ENCODE measurements at regions not wholly inside any gene's neighbourhood (a gene's known extent, or its start where the extent isn't known, plus 50 kb on each side); places are given as distances from the start of the nearest gene placed in this dataset.

GRCh38 chr5:117195076-117195475, 620.5 kb upstream of the SEMA6A start:
- no peak for DNase-seq
- no peaks in the 10 kb centered on the region for H3K9me3 ChIP-seq (ENCODE audit: insufficient read depth, low read depth)
- no peak overlapping the region for H3K27ac ChIP-seq
- H3K79me2 ChIP-seq (ENCODE audit: low read depth) = no peaks in the 10 kb centered on the region
- H3K36me3 ChIP-seq (ENCODE audit: low read depth) = no peaks in the 10 kb centered on the region
- intact Hi-C loops (cut with micrococcal nuclease; ENCODE audit: unreplicated experiment) = no loop called here
- no peak overlapping the region for H3K4me2 ChIP-seq
- H3K9me2 ChIP-seq (ENCODE audit: insufficient read depth) = no peaks in the 10 kb centered on the region
- no peaks in the 10 kb centered on the region for H3K4me1 ChIP-seq (replicated peaks; ENCODE audit: insufficient read depth)
- POLR2A ChIA-PET (ENCODE audit: unreplicated experiment) = no interaction called here
- H4K20me1 ChIP-seq (ENCODE audit: insufficient read depth) = no peaks in the 10 kb centered on the region
- H3F3A ChIP-seq (ENCODE audit: insufficient read depth, low read depth) = no peaks in the 10 kb centered on the region
- CTCF ChIA-PET = no interaction called here
- H3K27me3 ChIP-seq (ENCODE audit: insufficient read depth, low read depth) = no peaks in the 10 kb centered on the region
- H3K4me3 ChIP-seq = no peak overlapping the region
- no TSS peak for BruUV-seq (replicated peaks)
- no peak for TF ChIP-seq CTCF (conservative IDR thresholded peaks at IDR 0.05)
- TF ChIP-seq EZH2 (IDR thresholded peaks at IDR 0.05; ENCODE audit: low read depth) = no peak
- H2AFZ ChIP-seq = no peak overlapping the region

- no peak for TF ChIP-seq CTCF (conservative IDR thresholded peaks at IDR 0.05)
- TF ChIP-seq EZH2 (IDR thresholded peaks at IDR 0.05; ENCODE audit: low read depth) = no peak
- ChIA-PET POLR2A (ENCODE audit: unreplicated experiment) (no interaction called here), CTCF (no interaction called here)
- Histone ChIP-seq H3K9me2 (ENCODE audit: insufficient read depth) (no peaks in the 10 kb centered on the region), H3K79me2 (ENCODE audit: low read depth) (no peaks in the 10 kb centered on the region), H3K27ac (no peak overlapping the region), H3F3A (ENCODE audit: insufficient read depth, low read depth) (no peaks in the 10 kb centered on the region), H3K9me3 (ENCODE audit: insufficient read depth, low read depth) (no peaks in the 10 kb centered on the region), H3K36me3 (ENCODE audit: low read depth) (no peaks in the 10 kb centered on the region), H2AFZ (no peak overlapping the region), H3K4me3 (no peak overlapping the region), H4K20me1 (ENCODE audit: insufficient read depth) (no peaks in the 10 kb centered on the region), H3K4me1 (replicated peaks; ENCODE audit: insufficient read depth) (no peaks in the 10 kb centered on the region), H3K4me2 (no peak overlapping the region), H3K27me3 (ENCODE audit: insufficient read depth, low read depth) (no peaks in the 10 kb centered on the region)
- no TSS peak for BruUV-seq (replicated peaks)
- intact Hi-C loops (cut with micrococcal nuclease; ENCODE audit: unreplicated experiment) = no loop called here
- DNase-seq = no peak
Measured at GRCh38 chr5:117191251-117191650, 616.6 kb upstream of the SEMA6A start.

GRCh38 chr5:117189784-117190183, 615.2 kb upstream of the SEMA6A start:
- Histone ChIP-seq H3K4me1 (replicated peaks; ENCODE audit: insufficient read depth) (no peaks in the 10 kb centered on the region), H3F3A (ENCODE audit: insufficient read depth, low read depth) (no peaks in the 10 kb centered on the region), H3K4me2 (no peak overlapping the region), H3K27ac (no peak overlapping the region), H3K4me3 (no peak overlapping the region), H4K20me1 (ENCODE audit: insufficient read depth) (no peaks in the 10 kb centered on the region), H3K79me2 (ENCODE audit: low read depth) (no peaks in the 10 kb centered on the region), H3K9me2 (ENCODE audit: insufficient read depth) (no peaks in the 10 kb centered on the region), H2AFZ (no peak overlapping the region), H3K27me3 (ENCODE audit: insufficient read depth, low read depth) (no peaks in the 10 kb centered on the region), H3K9me3 (ENCODE audit: insufficient read depth, low read depth) (no peaks in the 10 kb centered on the region), H3K36me3 (ENCODE audit: low read depth) (no peaks in the 10 kb centered on the region)
- BruUV-seq (replicated peaks) = no TSS peak
- TF ChIP-seq EZH2 (IDR thresholded peaks at IDR 0.05; ENCODE audit: low read depth) = no peak
- no peak for TF ChIP-seq CTCF (conservative IDR thresholded peaks at IDR 0.05)
- intact Hi-C loops (cut with micrococcal nuclease; ENCODE audit: unreplicated experiment) = no loop called here
- DNase-seq = no peak
- POLR2A ChIA-PET (ENCODE audit: unreplicated experiment) = no interaction called here
- CTCF ChIA-PET = no interaction called here
